ENCODE measurements at regions not wholly inside any gene's neighbourhood (a gene's known extent, or its start where the extent isn't known, plus 50 kb on each side); places are given as distances from the start of the nearest gene placed in this dataset.
"Not testable (repeated sequence)": the region's sequence is repeated elsewhere in the genome, so short reads cannot be mapped to it uniquely, and the experiment has no call there.

DNA sequence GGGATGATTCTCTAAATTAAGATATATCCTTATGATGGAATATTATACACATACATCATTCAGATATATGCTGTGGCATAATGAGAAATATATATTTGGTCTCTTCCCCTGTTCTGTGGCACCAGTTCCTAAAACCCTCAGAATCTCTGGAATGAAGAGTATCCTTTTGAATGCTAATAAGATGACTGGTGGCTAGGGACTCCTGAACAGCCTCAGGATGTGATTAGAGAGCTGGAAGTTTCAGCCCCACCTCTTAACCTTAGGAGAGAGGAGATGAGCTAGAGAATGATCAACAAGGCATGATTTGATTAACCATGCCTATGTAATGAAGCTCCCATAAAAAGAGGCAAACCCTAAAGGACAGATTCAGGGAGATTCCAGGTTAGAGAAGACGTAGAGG is 632.0 kb downstream of the IQCM start:
- ATAC-seq: no peak
- TF ChIP-seq PPARA (CRISPR knock-in tag; IDR thresholded peaks at IDR 0.05; ENCODE audit: borderline replicate concordance) (no peak), OSR1 (CRISPR knock-in tag; IDR thresholded peaks at IDR 0.05) (no peak), ZNF565 (CRISPR knock-in tag; conservative IDR thresholded peaks at IDR 0.05; ENCODE audit: low read depth) (no peak), ZFP30 (CRISPR knock-in tag; IDR thresholded peaks at IDR 0.05) (no peak), SNAI2 (CRISPR knock-in tag; IDR thresholded peaks at IDR 0.05) (no peak), ISL1 (CRISPR knock-in tag; IDR thresholded peaks at IDR 0.05) (no peak), ZFP3 (CRISPR knock-in tag; IDR thresholded peaks at IDR 0.05) (no peak), ESRRG (CRISPR knock-in tag; IDR thresholded peaks at IDR 0.05) (no peak), ZC3H10 (CRISPR knock-in tag; IDR thresholded peaks at IDR 0.05) (no peak), ZNF70 (CRISPR knock-in tag; IDR thresholded peaks at IDR 0.05) (no peak), TCF4 (CRISPR knock-in tag; IDR thresholded peaks at IDR 0.05; ENCODE audit: borderline replicate concordance) (no peak), RARB (CRISPR knock-in tag; IDR thresholded peaks at IDR 0.05) (no peak), GLIS3 (CRISPR knock-in tag; IDR thresholded peaks at IDR 0.05) (no peak)
- TF ChIP-seq, protein P1, sequence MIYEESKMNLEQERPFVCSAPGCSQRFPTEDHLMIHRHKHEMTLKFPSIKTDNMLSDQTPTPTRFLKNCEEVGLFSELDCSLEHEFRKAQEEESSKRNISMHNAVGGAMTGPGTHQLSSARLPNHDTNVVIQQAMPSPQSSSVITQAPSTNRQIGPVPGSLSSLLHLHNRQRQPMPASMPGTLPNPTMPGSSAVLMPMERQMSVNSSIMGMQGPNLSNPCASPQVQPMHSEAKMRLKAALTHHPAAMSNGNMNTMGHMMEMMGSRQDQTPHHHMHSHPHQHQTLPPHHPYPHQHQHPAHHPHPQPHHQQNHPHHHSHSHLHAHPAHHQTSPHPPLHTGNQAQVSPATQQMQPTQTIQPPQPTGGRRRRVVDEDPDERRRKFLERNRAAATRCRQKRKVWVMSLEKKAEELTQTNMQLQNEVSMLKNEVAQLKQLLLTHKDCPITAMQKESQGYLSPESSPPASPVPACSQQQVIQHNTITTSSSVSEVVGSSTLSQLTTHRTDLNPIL (CRISPR knock-in tag; IDR thresholded peaks at IDR 0.05; ENCODE audit: low read depth): no peak
- TF ChIP-seq, protein P2, sequence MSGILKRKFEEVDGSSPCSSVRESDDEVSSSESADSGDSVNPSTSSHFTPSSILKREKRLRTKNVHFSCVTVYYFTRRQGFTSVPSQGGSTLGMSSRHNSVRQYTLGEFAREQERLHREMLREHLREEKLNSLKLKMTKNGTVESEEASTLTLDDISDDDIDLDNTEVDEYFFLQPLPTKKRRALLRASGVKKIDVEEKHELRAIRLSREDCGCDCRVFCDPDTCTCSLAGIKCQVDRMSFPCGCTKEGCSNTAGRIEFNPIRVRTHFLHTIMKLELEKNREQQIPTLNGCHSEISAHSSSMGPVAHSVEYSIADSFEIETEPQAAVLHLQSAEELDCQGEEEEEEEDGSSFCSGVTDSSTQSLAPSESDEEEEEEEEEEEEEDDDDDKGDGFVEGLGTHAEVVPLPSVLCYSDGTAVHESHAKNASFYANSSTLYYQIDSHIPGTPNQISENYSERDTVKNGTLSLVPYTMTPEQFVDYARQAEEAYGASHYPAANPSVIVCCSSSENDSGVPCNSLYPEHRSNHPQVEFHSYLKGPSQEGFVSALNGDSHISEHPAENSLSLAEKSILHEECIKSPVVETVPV (CRISPR knock-in tag; IDR thresholded peaks at IDR 0.05): no peak
- TF ChIP-seq, protein P3, sequence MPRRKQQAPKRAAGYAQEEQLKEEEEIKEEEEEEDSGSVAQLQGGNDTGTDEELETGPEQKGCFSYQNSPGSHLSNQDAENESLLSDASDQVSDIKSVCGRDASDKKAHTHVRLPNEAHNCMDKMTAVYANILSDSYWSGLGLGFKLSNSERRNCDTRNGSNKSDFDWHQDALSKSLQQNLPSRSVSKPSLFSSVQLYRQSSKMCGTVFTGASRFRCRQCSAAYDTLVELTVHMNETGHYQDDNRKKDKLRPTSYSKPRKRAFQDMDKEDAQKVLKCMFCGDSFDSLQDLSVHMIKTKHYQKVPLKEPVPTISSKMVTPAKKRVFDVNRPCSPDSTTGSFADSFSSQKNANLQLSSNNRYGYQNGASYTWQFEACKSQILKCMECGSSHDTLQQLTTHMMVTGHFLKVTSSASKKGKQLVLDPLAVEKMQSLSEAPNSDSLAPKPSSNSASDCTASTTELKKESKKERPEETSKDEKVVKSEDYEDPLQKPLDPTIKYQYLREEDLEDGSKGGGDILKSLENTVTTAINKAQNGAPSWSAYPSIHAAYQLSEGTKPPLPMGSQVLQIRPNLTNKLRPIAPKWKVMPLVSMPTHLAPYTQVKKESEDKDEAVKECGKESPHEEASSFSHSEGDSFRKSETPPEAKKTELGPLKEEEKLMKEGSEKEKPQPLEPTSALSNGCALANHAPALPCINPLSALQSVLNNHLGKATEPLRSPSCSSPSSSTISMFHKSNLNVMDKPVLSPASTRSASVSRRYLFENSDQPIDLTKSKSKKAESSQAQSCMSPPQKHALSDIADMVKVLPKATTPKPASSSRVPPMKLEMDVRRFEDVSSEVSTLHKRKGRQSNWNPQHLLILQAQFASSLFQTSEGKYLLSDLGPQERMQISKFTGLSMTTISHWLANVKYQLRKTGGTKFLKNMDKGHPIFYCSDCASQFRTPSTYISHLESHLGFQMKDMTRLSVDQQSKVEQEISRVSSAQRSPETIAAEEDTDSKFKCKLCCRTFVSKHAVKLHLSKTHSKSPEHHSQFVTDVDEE (CRISPR knock-in tag; IDR thresholded peaks at IDR 0.05): no peak
- TF ChIP-seq, protein P4, sequence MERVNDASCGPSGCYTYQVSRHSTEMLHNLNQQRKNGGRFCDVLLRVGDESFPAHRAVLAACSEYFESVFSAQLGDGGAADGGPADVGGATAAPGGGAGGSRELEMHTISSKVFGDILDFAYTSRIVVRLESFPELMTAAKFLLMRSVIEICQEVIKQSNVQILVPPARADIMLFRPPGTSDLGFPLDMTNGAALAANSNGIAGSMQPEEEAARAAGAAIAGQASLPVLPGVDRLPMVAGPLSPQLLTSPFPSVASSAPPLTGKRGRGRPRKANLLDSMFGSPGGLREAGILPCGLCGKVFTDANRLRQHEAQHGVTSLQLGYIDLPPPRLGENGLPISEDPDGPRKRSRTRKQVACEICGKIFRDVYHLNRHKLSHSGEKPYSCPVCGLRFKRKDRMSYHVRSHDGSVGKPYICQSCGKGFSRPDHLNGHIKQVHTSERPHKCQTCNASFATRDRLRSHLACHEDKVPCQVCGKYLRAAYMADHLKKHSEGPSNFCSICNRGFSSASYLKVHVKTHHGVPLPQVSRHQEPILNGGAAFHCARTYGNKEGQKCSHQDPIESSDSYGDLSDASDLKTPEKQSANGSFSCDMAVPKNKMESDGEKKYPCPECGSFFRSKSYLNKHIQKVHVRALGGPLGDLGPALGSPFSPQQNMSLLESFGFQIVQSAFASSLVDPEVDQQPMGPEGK (CRISPR knock-in tag; IDR thresholded peaks at IDR 0.05; ENCODE audit: borderline replicate concordance): no peak
- TF ChIP-seq, protein P5, sequence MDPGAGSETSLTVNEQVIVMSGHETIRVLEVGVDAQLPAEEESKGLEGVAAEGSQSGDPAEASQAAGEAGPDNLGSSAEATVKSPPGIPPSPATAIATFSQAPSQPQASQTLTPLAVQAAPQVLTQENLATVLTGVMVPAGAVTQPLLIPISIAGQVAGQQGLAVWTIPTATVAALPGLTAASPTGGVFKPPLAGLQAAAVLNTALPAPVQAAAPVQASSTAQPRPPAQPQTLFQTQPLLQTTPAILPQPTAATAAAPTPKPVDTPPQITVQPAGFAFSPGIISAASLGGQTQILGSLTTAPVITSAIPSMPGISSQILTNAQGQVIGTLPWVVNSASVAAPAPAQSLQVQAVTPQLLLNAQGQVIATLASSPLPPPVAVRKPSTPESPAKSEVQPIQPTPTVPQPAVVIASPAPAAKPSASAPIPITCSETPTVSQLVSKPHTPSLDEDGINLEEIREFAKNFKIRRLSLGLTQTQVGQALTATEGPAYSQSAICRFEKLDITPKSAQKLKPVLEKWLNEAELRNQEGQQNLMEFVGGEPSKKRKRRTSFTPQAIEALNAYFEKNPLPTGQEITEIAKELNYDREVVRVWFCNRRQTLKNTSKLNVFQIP (CRISPR knock-in tag; IDR thresholded peaks at IDR 0.05; ENCODE audit: borderline replicate concordance, low read depth): no peak

DNA sequence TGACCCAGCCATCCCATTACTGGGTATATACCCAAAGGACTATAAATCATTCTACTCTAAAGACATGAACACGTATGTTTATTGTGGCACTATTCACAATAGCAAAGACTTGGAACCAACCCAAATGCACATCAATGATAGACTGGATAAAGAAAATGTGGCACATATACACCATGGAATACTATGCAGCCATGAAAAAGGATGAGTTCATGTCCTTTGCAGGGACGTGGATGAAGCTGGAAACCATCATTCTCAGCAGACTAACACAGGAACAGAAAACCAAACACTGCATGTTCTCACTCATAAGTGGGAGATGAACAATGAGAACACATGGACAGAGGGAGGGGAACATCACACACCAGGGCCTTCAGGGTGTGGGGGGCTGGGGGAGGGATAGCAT is 634.2 kb downstream of the IQCM start:
- not testable (repeated sequence) for ATAC-seq

DNA sequence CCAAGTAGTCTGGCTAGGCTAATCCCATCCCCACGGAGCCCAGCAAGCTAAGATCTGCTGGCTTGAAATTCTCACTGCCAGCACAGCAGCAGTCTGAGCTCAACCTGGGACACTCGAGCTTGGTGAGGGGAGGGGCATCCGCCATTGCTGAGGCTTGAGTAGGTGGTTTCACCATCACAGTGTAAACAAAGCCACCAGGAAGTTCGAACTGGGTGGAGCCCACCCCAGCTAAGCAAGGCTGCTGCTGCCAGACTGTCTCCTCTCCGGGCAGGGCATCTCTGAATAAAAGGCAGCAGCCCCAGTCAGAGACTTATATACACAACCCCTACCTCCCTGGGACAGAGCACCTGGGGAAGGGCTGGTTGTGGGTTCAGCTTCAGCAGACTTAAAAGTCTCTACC is 639.6 kb downstream of the IQCM start:
- no peak for ATAC-seq
- no peak for TF ChIP-seq TOX (CRISPR knock-in tag; IDR thresholded peaks at IDR 0.05; ENCODE audit: borderline replicate concordance)

DNA sequence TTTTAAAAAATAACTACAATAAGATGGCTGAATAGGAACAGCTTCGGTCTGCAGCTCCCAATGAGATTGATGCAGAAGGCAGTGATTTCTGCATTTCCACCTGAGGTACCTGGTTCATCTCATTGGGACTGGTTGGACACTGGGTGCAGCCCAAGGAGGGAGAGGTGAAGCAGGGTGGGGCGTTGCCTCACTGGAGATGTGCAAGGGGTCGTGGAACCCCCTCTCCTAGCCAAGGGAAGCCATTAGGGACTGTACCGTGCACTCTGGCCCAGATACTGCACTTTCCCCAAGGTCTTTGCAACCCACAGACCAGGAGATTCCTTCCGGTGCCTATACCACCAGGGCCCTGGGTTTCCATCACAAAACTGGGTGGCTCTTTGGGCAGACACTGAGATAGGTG is 640.1 kb downstream of the IQCM start:
- ATAC-seq: no peak
- no peak for TF ChIP-seq ZNF565 (CRISPR knock-in tag; conservative IDR thresholded peaks at IDR 0.05; ENCODE audit: low read depth)
- TF ChIP-seq PPARA (CRISPR knock-in tag; IDR thresholded peaks at IDR 0.05; ENCODE audit: borderline replicate concordance): no peak
- no peak for TF ChIP-seq BACH2 (CRISPR knock-in tag; IDR thresholded peaks at IDR 0.05; ENCODE audit: borderline replicate concordance)
- no peak for TF ChIP-seq GLIS3 (CRISPR knock-in tag; IDR thresholded peaks at IDR 0.05)
- TF ChIP-seq, protein P1 (CRISPR knock-in tag; IDR thresholded peaks at IDR 0.05; ENCODE audit: low read depth): no peak
- no peak for TF ChIP-seq ZNF8 (CRISPR knock-in tag; IDR thresholded peaks at IDR 0.05)
